Activated CD8-positive, alpha-beta T cell treated with anti-CD3 and anti-CD28 coated beads for 36 hours (primary cell): ENCODE measurements at regions not wholly inside any gene's neighbourhood (a gene's known extent, or its start where the extent isn't known, plus 50 kb on each side); places are given as distances from the start of the nearest gene placed in this dataset.
"Not testable (repeated sequence)": the region's sequence is repeated elsewhere in the genome, so short reads cannot be mapped to it uniquely, and the experiment has no call there.

ENCODE experiments used
- ATAC-seq: fragments of 200-7000 bp; cut with Tn5 transposase; one replicate; pipeline ENCODE4 v1.10.0; 2021; ENCODE audit warnings: mild to moderate bottlenecking, moderate library complexity
- CTCF ChIA-PET: fragments of 350-600 bp; sonication (Branson Sonifier 250); formaldehyde crosslinking; loops from one replicate; lab custom pipeline; 2021; ENCODE audit warnings: antibody characterized with exemption; lab: Charles Lee
- POLR2A ChIA-PET: fragments of 350-600 bp; sonication (Branson Sonifier 250); formaldehyde crosslinking; loops from one replicate; lab custom pipeline; 2021; ENCODE audit warnings: antibody characterized with exemption; lab: Charles Lee
- DNase-seq: peaks from one replicate; pipeline ENCODE4 v3.0.0-alpha.2; 2020
- H3K27ac Mint-ChIP-seq: one replicate; pipeline ENCODE4 v1.8.0; 2021; ENCODE audit warnings: mild to moderate bottlenecking, mixed read lengths
- H3K27me3 Mint-ChIP-seq: one replicate; pipeline ENCODE4 v1.8.0; 2021; ENCODE audit warnings: mixed read lengths
- H3K36me3 Mint-ChIP-seq: one replicate; pipeline ENCODE4 v1.8.0; 2021; ENCODE audit warnings: low read depth, mixed read lengths
- H3K4me1 Mint-ChIP-seq: one replicate; pipeline ENCODE4 v1.8.0; 2021; ENCODE audit warnings: low read depth, mixed read lengths
- H3K4me3 Mint-ChIP-seq: one replicate; pipeline ENCODE4 v1.8.0; 2021; ENCODE audit warnings: mild to moderate bottlenecking, moderate library complexity, mixed read lengths
- H3K9me3 Mint-ChIP-seq: one replicate; pipeline ENCODE4 v1.8.0; 2021; ENCODE audit warnings: mixed read lengths
- intact Hi-C: fragments of 100-400 bp; cut with micrococcal nuclease; formaldehyde crosslinking; loops from one replicate; pipeline ENCODE4 v1.10.0; 2022
- TF ChIP-seq, protein P1 (sequence below): fragments of 200-600 bp; IDR thresholded peaks from one replicate; pipeline ENCODE4 v1.8.0; 2022; ENCODE audit warnings: antibody characterized with exemption, mild to moderate bottlenecking

DNA sequence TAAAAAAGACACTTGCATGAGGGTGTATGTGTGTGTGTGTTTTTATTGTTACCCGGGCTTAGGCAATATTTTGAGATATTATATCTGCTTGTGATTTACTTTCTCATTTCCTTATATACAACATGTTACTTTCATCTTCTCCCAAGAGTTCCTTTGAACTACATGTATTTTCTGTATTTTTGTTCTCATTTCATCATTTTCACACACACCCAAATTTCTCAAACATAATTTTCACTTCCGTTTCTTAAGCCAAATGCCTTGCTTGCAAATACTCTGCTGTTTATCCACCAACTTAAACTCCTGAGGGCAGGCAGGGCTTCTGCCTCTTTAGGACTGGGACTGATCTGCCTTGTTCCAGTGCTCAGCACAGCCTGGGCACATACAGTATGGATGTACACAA lies 69.3 kb upstream of the FYN start:
- peaks cover 3% of the 10 kb centered on the region for H3K9me3 Mint-ChIP-seq
- H3K4me1 Mint-ChIP-seq = no peaks in the 10 kb centered on the region
- no peak overlapping the region for H3K4me3 Mint-ChIP-seq
- CTCF ChIA-PET = no interaction called here
- no peaks in the 10 kb centered on the region for H3K36me3 Mint-ChIP-seq
- intact Hi-C loops = no loop called here
- no peak overlapping the region for H3K27ac Mint-ChIP-seq
- DNase-seq = no peak
- no peak for ATAC-seq
- POLR2A ChIA-PET = no interaction called here
- TF ChIP-seq, protein P1, sequence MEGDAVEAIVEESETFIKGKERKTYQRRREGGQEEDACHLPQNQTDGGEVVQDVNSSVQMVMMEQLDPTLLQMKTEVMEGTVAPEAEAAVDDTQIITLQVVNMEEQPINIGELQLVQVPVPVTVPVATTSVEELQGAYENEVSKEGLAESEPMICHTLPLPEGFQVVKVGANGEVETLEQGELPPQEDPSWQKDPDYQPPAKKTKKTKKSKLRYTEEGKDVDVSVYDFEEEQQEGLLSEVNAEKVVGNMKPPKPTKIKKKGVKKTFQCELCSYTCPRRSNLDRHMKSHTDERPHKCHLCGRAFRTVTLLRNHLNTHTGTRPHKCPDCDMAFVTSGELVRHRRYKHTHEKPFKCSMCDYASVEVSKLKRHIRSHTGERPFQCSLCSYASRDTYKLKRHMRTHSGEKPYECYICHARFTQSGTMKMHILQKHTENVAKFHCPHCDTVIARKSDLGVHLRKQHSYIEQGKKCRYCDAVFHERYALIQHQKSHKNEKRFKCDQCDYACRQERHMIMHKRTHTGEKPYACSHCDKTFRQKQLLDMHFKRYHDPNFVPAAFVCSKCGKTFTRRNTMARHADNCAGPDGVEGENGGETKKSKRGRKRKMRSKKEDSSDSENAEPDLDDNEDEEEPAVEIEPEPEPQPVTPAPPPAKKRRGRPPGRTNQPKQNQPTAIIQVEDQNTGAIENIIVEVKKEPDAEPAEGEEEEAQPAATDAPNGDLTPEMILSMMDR = no peak
- no peaks in the 10 kb centered on the region for H3K27me3 Mint-ChIP-seq

DNA sequence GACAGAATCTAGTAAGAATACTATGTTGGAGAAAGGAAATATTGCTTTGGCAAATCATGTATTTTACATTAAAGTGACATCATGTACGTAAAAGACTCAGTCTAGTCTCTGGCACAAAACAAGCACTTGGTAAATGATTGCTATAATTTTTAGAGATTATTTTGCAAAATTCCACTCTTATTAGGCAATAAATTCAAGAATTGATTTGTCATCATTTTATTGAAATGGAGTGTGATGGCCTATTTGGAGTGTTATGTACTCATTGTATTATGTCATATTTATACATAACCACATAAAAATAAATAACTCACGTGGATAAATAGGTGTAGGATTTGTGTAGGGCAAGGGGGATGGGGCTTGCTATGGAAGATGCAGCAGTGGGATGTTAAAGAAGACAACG lies 70.0 kb upstream of the FYN start:
- no peak overlapping the region for H3K4me3 Mint-ChIP-seq
- ATAC-seq (no peak), DNase-seq (no peak)
- no peaks in the 10 kb centered on the region for H3K27me3 Mint-ChIP-seq
- TF ChIP-seq, protein P1 = no peak
- H3K9me3 Mint-ChIP-seq = peaks cover 3% of the 10 kb centered on the region
- no peaks in the 10 kb centered on the region for H3K36me3 Mint-ChIP-seq
- no peaks in the 10 kb centered on the region for H3K4me1 Mint-ChIP-seq
- H3K27ac Mint-ChIP-seq = no peak overlapping the region
- ChIA-PET POLR2A (no interaction called here), CTCF (no interaction called here)
- intact Hi-C loops = no loop called here

DNA sequence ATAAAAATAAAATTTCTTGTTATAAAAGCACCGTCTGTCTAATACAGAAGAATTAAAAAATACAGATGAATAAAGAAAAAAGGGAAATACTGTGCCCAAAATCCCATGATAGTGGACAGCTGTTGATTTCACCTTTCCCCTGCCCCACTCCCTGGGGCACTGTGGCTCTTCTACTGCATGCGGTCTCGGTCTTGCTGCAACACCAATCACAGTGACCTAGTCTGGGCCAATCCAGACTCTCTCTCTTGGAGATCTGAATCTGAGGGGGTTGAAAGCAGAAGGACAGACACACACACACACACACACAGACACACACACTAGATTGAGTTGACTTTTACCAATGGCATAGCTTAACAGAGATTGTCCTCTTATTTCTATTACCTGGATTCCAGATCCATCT lies 70.5 kb upstream of the FYN start:
- no peak for DNase-seq
- peaks cover 3% of the 10 kb centered on the region for H3K9me3 Mint-ChIP-seq
- no peak for ATAC-seq
- H3K4me1 Mint-ChIP-seq = no peaks in the 10 kb centered on the region
- CTCF ChIA-PET = interaction anchor here (1.0 to 1.1 kb wide), 3 partner anchors 14 to 48 kb away, joined by 3 read pairs; no protein-coding TSS in a partner anchor
- TF ChIP-seq, protein P1 = no peak
- no peaks in the 10 kb centered on the region for H3K27me3 Mint-ChIP-seq
- H3K36me3 Mint-ChIP-seq = no peaks in the 10 kb centered on the region
- POLR2A ChIA-PET = no interaction called here
- no peak overlapping the region for H3K27ac Mint-ChIP-seq
- H3K4me3 Mint-ChIP-seq = no peak overlapping the region
- intact Hi-C loops = no loop called here

DNA sequence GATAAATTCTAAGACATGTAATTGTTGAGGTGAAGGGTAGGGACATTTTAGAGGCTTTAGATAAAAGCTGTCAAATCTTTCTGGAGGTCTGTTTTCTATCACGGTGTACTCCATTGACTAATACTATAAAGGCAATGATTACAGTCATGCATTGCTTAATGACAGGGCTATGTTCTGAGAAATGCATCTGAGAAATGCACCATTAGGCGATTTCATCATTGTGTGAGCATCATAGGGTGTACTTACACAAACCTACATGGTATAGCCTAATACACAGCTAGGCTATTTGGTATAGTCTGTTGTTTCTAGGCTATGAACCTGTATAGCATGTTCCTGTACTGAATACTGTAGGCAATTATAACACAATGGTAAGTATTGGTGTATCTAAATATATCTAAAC lies 71.3 kb upstream of the FYN start:
- Mint-ChIP-seq H3K27me3 (no peaks in the 10 kb centered on the region), H3K27ac (no peak overlapping the region), H3K36me3 (no peaks in the 10 kb centered on the region), H3K4me1 (no peaks in the 10 kb centered on the region), H3K4me3 (no peak overlapping the region), H3K9me3 (peaks cover 3% of the 10 kb centered on the region)
- POLR2A ChIA-PET = no interaction called here
- CTCF ChIA-PET = interaction anchor here (1.0 to 1.1 kb wide), 3 partner anchors 15 to 47 kb away, joined by 3 read pairs; no protein-coding TSS in a partner anchor
- DNase-seq = no peak
- ATAC-seq = no peak
- TF ChIP-seq, protein P1 = no peak
- intact Hi-C loops = no loop called here

DNA sequence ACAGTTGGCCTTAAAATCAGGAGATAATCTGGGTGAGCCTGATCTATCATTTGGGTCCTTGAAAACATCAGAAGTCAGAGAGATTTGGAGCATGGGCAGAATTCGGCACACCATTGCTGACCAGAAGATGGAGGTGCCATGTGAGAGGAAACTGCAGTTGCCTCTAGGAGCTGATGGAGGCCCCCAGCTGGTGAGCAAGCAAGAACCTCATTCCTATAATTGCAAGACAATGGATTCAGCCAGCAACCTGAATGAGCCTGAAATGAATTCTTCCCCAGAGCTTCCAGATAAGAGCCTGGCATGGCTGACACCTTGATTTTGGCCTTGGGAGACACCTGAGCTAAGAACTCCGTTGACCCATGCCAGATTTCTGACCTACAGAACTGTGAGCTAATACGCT lies 76.3 kb upstream of the FYN start:
- no peak for DNase-seq
- Mint-ChIP-seq H3K27ac (no peak overlapping the region), H3K4me3 (no peak overlapping the region), H3K4me1 (peaks cover 5% of the 10 kb centered on the region), H3K9me3 (no peaks in the 10 kb centered on the region), H3K27me3 (no peaks in the 10 kb centered on the region), H3K36me3 (no peaks in the 10 kb centered on the region)
- intact Hi-C loops = no loop called here
- CTCF ChIA-PET = interaction anchor here (1.6 kb wide), 1 partner anchor 11 kb away, joined by 4 read pairs; no protein-coding TSS in a partner anchor
- no peak for ATAC-seq
- POLR2A ChIA-PET = interaction anchor here (0.8 kb wide), 1 partner anchor 125 kb away, joined by 3 read pairs; no protein-coding TSS in a partner anchor
- TF ChIP-seq, protein P1 = no peak

DNA sequence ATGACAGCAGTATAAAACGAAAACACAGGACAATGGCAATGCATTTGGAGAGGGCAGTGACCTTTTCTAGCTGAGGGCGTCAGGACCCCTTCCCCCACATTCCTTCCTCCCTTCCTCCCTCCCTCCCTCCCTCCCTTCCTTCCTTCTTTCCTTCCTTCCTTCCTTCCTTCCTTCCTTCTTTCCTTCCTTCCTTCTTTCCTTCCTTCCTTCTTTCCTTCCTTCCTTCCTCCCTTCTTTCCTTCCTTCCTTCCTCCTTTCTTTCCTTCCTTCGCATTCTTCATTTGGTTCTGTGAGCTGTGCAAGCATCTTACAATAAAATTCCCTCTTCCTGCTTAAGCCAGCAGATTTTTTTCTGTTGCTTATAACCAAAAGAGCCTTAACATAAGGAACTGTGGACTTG lies 76.7 kb upstream of the FYN start:
- H3K36me3 Mint-ChIP-seq, H3K9me3 Mint-ChIP-seq, DNase-seq, H3K27ac Mint-ChIP-seq, intact Hi-C loops, ATAC-seq, H3K4me3 Mint-ChIP-seq, H3K27me3 Mint-ChIP-seq, H3K4me1 Mint-ChIP-seq: not testable (repeated sequence)
- ChIA-PET POLR2A (interaction anchor here (0.7 to 0.8 kb wide), 2 partner anchors 76 to 126 kb away, joined by 3 read pairs; no protein-coding TSS in a partner anchor), CTCF (interaction anchor here (1.6 kb wide), 1 partner anchor 11 kb away, joined by 4 read pairs; no protein-coding TSS in a partner anchor)
